NCI-H1436 (cell line): ENCODE measurements at regions not wholly inside any gene's neighbourhood (a gene's known extent, or its start where the extent isn't known, plus 50 kb on each side); places are given as distances from the start of the nearest gene placed in this dataset.

Experiments
- DNase-seq: peaks from one replicate; lab custom pipeline; 2025; lab: John Stamatoyannopoulos, UW

- no peak for DNase-seq
Measured at GRCh38 chr5:116651653-116652052, 77.0 kb upstream of the SEMA6A start.

- DNase-seq: no peak
Measured at GRCh38 chr5:116650964-116651363, 76.3 kb upstream of the SEMA6A start.

- DNase-seq: no peak
Measured at GRCh38 chr5:116650544-116650943, 75.9 kb upstream of the SEMA6A start.

GRCh38 chr5:116646611-116647289 lies 72.1 kb upstream of the SEMA6A start:
- no peak for DNase-seq

GRCh38 chr5:116645627-116646026 lies 71.0 kb upstream of the SEMA6A start:
- no peak for DNase-seq

GRCh38 chr5:116640236-116640635 lies 65.6 kb upstream of the SEMA6A start:
- DNase-seq: no peak

- no peak for DNase-seq
Measured at GRCh38 chr5:116637149-116637740, 62.6 kb upstream of the SEMA6A start.

- no peak for DNase-seq
Measured at GRCh38 chr5:116632890-116633289, 58.3 kb upstream of the SEMA6A start.

GRCh38 chr5:116631147-116631546 lies 56.5 kb upstream of the SEMA6A start:
- no peak for DNase-seq

GRCh38 chr5:116629168-116629567 lies 54.5 kb upstream of the SEMA6A start:
- no peak for DNase-seq

- no peak for DNase-seq
Measured at GRCh38 chr5:116626945-116627679, 52.5 kb upstream of the SEMA6A start.

GRCh38 chr5:116626272-116626723 lies 51.7 kb upstream of the SEMA6A start:
- DNase-seq: peak; percentile 82
